Brain microvascular endothelial cell (primary cell): ENCODE measurements at regions not wholly inside any gene's neighbourhood (a gene's known extent, or its start where the extent isn't known, plus 50 kb on each side); places are given as distances from the start of the nearest gene placed in this dataset.

Source experiments
- DNase-seq: peaks from one replicate; pipeline ENCODE4 v3.0.0-alpha.2; 2020
- H3K27ac ChIP-seq: fragments of 250-450 bp; sonication (Bioruptor Pico); 2 replicates; pipeline ENCODE4 v1.5.1; 2020; ENCODE audit warnings: mild to moderate bottlenecking, moderate library complexity
- H3K27me3 ChIP-seq: fragments of 250-450 bp; sonication (Bioruptor Pico); replicated peaks from 2 replicates; pipeline ENCODE4 v1.5.1; 2020; ENCODE audit warnings: mild to moderate bottlenecking
- H3K36me3 ChIP-seq: fragments of 250-450 bp; sonication (Bioruptor Pico); replicated peaks from 2 replicates; pipeline ENCODE4 v1.5.1; 2020; ENCODE audit warnings: mild to moderate bottlenecking
- H3K4me3 ChIP-seq: 2 replicates; pipeline ENCODE4 v1.5.1; 2011; ENCODE audit warnings: low read depth, mild to moderate bottlenecking, control low read depth, low read length, moderate library complexity
- in situ Hi-C: cut with HindIII; loops from 2 replicates; pipeline ENCODE4 v1.10.0; 2017; ENCODE audit warnings: low sequenced_read_pairs, low pct_ligation_motif_present
- TF ChIP-seq, protein P1 (sequence below): IDR thresholded peaks from 2 replicates; pipeline ENCODE4 v1.5.1; 2011; ENCODE audit warnings: low read depth, mild to moderate bottlenecking, moderate library complexity, low read length, control low read depth, inconsistent platforms; ENCODE audit errors: missing control alignments

DNA sequence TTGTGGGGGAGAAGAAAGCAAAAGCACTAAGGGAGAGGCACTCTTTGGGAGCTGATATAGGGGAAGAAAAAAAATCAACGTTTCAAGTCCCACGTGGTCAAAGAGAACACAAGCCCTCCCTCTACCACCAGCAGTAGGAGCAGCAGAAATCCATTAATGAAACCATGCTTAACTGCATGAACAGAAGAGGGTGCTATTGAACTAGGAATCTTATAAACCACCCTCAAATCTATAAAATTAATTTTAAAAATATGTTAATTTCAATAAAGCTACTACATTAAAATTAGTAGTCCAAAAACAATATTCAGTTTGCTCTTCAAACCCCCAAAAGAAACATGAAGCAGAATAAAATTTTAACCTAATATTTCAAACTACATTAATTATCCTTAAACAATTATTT lies 147.8 kb downstream of the TMEM18 start:
- no peak overlapping the region for H3K4me3 ChIP-seq
- H3K36me3 ChIP-seq, result no peaks in the 10 kb centered on the region
- H3K27ac ChIP-seq, result no peak overlapping the region
- in situ Hi-C loops, result no loop called here
- no peaks in the 10 kb centered on the region for H3K27me3 ChIP-seq
- TF ChIP-seq, protein P1, sequence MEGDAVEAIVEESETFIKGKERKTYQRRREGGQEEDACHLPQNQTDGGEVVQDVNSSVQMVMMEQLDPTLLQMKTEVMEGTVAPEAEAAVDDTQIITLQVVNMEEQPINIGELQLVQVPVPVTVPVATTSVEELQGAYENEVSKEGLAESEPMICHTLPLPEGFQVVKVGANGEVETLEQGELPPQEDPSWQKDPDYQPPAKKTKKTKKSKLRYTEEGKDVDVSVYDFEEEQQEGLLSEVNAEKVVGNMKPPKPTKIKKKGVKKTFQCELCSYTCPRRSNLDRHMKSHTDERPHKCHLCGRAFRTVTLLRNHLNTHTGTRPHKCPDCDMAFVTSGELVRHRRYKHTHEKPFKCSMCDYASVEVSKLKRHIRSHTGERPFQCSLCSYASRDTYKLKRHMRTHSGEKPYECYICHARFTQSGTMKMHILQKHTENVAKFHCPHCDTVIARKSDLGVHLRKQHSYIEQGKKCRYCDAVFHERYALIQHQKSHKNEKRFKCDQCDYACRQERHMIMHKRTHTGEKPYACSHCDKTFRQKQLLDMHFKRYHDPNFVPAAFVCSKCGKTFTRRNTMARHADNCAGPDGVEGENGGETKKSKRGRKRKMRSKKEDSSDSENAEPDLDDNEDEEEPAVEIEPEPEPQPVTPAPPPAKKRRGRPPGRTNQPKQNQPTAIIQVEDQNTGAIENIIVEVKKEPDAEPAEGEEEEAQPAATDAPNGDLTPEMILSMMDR, result peak; percentile 19
- peak; percentile 33 for DNase-seq

DNA sequence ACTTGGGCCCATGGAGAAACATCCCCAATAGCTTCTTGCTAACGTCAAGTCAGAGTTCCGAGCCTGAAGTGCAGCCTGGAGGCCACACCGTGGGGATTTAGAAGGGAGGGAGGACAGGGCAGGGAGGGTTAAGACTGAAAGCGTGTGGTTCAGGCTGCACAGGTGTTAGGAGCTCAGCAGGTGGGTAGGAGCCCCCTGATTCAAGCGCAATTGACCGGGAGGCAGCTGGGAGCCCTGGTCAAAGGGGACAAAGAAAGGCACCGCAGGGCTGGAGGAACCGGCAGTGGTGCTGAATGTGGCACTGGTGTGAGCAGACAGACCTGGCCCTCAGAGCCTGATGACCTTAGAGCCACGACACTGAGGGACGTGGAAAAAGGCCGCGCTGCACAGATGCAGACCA lies 149.6 kb downstream of the TMEM18 start:
- TF ChIP-seq, protein P1, result no peak
- no peak for DNase-seq
- Histone ChIP-seq H3K27me3 (no peaks in the 10 kb centered on the region), H3K4me3 (no peak overlapping the region), H3K27ac (no peak overlapping the region), H3K36me3 (no peaks in the 10 kb centered on the region)
- in situ Hi-C loops, result no loop called here

DNA sequence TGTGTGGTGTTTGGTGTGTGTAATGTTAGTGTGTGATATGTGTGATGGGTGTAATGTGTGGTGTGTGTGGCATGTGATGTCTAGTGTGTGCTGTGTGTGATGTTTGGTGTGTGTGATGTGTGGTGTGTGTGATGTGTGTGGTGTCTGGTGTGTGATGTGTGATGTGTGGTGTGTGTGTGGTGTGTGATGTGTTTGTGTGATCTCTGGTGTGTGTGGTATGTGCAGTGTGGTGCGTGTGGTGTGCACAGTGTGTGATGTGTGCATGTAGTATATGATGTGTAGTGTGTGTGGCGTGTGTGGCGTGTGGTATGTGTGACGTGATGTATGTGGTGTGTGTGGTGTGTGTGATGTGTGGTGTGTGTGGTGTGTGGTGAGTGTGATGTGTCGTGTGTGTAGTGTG lies 150.3 kb downstream of the TMEM18 start:
- H3K4me3 ChIP-seq, result no peak overlapping the region
- TF ChIP-seq, protein P1, result no peak
- in situ Hi-C loops, result no loop called here
- H3K27ac ChIP-seq, result no peak overlapping the region
- no peaks in the 10 kb centered on the region for H3K27me3 ChIP-seq
- no peaks in the 10 kb centered on the region for H3K36me3 ChIP-seq
- DNase-seq, result no peak

DNA sequence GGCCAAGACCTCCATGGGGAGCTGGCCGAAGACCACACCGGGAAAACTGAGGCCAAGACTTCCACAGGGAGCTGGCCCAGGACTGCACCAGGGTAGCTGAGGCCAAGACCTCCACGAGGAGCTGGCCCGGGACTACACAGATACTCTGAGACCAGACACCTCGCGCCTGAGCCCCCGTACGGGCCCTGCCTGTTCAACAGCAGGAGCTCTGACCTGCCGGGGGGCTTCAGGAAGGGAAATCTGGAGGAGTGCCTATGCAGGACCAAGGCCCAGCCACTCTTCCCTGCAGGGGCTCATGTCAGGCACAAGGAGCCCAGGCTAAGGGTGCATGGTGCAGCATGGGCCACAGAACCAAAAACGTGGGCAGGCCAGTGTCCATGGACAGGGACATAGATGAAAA lies 151.6 kb downstream of the TMEM18 start:
- TF ChIP-seq, protein P1, result no peak
- Histone ChIP-seq H3K4me3 (no peak overlapping the region), H3K36me3 (no peaks in the 10 kb centered on the region), H3K27me3 (no peaks in the 10 kb centered on the region), H3K27ac (no peak overlapping the region)
- in situ Hi-C loops, result no loop called here
- DNase-seq, result no peak

DNA sequence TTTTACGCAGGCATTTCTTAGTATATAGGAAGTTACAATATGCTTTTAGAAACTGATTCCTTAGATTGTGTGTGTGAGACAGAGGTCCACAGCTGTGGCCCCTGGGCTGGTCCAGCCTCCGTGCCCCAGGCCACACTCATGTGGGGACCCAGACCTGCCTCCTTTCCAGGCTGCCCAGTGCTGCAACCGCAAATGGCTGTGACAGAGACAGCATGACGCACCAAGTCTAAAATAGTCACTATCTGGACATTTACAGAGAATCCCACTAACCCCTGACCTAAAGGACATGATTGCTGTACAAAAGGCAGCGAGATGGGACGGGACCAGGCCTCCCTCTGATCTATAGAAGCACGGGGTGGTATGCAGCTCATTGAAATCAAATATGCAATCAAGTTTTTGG lies 152.2 kb downstream of the TMEM18 start:
- no peak overlapping the region for H3K4me3 ChIP-seq
- TF ChIP-seq, protein P1, result no peak
- H3K36me3 ChIP-seq, result no peaks in the 10 kb centered on the region
- DNase-seq, result no peak
- H3K27me3 ChIP-seq, result no peaks in the 10 kb centered on the region
- H3K27ac ChIP-seq, result no peak overlapping the region
- in situ Hi-C loops, result no loop called here

DNA sequence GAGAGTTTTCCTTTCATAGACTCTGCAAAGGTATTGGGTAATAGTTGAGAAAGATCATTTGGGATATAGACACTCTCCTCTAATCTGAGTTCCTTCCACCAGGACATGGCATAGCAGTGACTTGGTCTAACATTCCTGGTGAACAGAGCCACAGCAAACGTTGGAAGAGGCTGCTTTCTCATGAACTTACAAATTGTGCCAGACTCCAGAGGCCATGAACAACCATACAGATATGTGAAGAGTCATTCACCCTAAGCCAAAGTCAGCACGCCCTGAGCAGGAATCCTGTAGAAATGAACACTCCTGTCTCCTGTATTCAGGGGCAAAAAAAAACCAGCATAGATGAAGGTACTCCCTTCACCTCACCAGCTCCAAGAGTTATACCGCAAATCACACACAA lies 152.8 kb downstream of the TMEM18 start:
- Histone ChIP-seq H3K27me3 (no peaks in the 10 kb centered on the region), H3K36me3 (no peaks in the 10 kb centered on the region), H3K27ac (no peak overlapping the region), H3K4me3 (no peak overlapping the region)
- TF ChIP-seq, protein P1, result no peak
- in situ Hi-C loops, result no loop called here
- peak; percentile 23 for DNase-seq
